AG08396 (cell line): ENCODE measurements at regions not wholly inside any gene's neighbourhood (a gene's known extent, or its start where the extent isn't known, plus 50 kb on each side); places are given as distances from the start of the nearest gene placed in this dataset.
"Not testable (repeated sequence)": the region's sequence is repeated elsewhere in the genome, so short reads cannot be mapped to it uniquely, and the experiment has no call there.

Experiments used
- DNase-seq: peaks from one replicate; pipeline ENCODE4 v3.0.0; 2012; ENCODE audit warnings: low spot score, mixed read lengths

GRCh38 chrX:14351611-14352303 lies 177.6 kb upstream of the GLRA2 start:
- DNase-seq: no peak

DNA sequence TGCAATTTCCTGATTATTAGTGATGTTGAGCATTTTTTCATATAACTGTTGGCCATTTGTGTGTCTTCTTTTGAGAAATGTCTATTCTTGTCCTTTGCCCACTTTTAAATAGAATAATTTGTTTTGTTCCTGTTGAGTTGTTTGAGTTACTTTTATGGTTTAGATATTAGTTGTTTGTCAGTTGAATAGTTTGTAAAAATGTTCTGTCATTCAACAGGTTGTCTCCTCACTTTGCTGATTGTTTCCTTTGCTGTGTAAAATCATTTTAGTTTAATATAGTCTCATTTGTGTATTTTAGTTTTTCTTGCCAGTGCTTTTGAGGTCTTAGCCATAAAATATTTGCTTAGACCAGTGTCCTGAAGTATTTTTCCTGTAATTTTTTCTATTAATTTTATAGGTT lies 181.8 kb upstream of the GLRA2 start:
- DNase-seq: no peak

DNA sequence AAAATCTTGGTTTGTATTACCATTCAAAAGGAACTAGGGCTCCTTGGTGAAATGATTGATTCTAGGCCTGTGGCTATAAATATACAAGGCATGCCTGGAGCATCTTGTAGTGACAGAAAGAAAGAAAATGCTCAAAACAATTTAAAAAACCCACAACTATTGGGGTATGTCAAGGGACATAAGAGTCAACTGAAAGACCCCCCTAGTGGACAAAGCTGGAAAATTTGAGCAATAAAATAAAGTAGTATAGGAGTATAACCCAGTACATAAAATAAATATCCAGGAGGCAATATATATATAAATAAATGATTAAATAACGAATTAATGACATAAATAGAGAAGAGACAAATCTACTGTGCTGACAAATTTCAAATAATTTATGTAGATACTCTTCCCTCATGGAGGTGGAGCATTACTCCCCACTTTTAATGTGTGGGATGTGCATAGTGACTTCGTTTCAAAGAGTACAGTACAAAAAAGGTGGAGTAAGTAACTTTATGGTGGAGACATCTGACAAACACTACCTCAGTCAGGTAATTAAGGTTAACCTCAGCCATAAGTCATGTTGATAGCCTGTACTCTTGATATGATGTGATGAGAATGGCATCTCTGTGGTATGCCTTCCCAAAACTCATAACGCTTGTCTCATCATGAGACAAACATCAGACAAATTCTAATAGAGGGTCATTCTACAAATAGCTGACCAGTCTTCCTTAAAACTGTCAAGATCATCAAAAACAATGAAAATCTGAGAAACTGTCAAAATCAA lies 185.0 kb upstream of the GLRA2 start:
- no peak for DNase-seq

- DNase-seq: no peak
These were observed 219.9 kb upstream of the GLRA2 start for GRCh38 chrX:14309431-14309830.

- DNase-seq: not testable (repeated sequence)
These were observed 220.4 kb upstream of the GLRA2 start for GRCh38 chrX:14308976-14309375.

GRCh38 chrX:14303891-14304290 lies 225.4 kb upstream of the GLRA2 start:
- no peak for DNase-seq

- not testable (repeated sequence) for DNase-seq
These were observed 226.8 kb upstream of the GLRA2 start for GRCh38 chrX:14302561-14302960.

- no peak for DNase-seq
These were observed 229.0 kb upstream of the GLRA2 start for GRCh38 chrX:14300376-14300775.

- no peak for DNase-seq
These were observed 233.9 kb upstream of the GLRA2 start for GRCh38 chrX:14295426-14295825.

DNA sequence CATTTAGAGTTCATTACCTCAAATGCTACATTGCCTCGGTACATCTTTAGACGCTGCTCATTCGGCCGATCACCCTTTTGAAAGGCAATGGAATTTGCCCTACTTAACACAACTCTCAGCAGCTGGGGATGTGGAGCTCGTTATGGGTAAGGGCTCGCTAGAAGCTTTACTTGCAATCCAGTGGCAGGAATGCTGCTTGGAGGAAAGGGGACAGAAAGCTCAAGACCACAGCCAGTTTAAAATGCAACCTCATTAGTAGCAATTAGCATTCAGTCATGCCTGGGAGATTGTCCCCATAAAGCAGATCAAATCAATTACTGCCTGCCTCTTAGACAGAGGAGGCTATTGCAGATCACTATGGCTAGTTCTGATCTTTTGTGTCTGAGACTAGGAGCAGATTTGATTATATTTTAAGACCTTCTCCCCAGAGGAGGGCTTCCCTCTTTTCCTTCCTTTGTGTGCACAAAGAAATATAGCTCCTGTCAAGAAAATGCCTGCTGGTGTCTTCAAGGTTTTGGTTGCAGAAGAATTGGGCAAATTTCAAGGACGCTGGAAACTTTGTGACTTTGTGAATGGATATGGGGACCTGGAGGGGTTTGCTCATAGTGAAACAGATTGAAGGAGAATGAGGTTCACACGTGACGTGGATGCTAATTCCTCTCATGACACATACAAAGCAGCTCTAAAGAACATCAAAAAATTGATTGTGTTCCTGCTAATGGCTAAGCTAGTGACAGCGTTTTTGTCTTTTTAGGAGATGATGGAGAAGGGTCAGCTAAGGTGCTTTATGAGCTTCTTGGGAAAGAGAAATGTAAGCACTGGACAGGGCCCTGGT lies 237.5 kb upstream of the GLRA2 start:
- DNase-seq: no peak

DNA sequence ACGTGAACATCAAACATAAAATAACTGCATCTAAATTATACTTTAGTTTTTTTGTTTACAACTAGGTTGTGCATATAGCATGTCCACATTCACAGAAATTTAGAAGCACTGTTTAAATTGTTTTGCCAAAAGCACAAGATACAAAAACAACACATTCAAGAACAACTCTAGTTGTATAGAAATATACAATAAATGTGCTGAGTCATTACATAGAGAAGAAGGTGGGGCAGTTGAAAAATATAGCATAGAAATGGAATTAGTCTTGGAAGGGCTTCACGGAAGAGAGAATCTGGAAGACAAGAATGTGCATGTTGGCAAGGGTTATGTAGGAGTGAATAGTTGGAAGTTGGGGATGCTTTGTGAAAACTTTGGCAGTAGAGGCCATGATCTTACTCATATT lies 239.0 kb upstream of the GLRA2 start:
- DNase-seq: no peak

DNA sequence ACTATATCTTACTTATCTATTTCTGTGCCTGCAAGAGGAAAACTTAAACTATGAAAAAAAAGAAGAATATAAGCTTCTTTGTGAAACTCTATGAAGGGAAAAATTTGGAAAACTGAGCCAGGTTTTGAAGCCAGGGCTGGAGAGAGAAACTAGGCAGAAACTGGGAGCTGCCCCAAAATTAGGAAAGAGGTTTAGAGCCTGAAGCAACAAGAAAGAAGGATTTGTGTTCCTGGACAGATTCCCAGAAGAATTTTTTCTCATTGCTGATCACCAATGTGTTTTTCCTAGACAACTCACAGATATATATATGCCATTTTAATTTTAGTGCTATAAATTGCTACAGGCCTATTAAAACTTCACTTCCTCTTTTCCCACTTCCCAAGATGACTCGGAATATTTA lies 245.0 kb upstream of the GEMIN8 start:
- DNase-seq: no peak

GRCh38 chrX:14267216-14267615 lies 237.5 kb upstream of the GEMIN8 start:
- no peak for DNase-seq

GRCh38 chrX:14266705-14267104 lies 237.0 kb upstream of the GEMIN8 start:
- no peak for DNase-seq

GRCh38 chrX:14243823-14244222 lies 214.1 kb upstream of the GEMIN8 start:
- DNase-seq: no peak

DNA sequence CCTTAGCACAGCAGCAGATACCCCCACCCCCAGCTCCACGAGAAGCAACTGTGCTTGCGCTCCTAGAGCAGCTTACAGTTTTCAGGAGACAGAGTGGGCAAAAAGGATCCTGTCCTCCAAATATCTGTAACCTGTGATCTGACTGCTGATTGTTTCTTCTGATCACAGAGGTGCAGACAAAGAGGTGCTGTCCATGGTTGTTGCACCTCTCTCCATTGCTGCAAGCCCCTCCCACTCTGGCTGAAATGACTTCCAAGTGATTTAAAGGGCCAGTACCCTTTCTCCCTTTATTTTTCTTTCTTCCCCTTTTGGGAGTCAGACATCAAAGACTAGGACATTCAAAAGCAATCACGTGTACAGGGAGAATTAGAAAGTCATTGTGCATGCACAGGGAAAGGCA lies 205.3 kb upstream of the GEMIN8 start:
- DNase-seq: no peak

DNA sequence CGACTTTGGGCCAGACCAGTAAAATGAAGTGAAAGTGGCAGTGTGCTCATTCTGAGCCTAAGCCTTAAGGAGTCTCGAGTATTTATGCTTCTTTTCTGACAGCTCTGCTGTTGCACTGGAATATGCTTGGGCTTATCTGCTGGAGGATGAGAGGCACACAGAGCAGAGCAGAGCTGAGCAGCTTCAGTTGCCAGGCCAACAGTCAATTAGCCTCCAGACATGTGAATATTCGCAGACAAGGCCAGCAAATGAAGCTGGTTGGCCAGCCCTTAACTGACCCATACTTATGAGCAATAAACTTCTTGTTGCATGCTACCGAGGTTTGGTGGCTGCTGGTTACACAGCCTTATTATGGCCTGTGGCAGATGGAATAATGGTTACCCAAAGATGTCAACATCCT lies 203.0 kb upstream of the GEMIN8 start:
- no peak for DNase-seq

DNA sequence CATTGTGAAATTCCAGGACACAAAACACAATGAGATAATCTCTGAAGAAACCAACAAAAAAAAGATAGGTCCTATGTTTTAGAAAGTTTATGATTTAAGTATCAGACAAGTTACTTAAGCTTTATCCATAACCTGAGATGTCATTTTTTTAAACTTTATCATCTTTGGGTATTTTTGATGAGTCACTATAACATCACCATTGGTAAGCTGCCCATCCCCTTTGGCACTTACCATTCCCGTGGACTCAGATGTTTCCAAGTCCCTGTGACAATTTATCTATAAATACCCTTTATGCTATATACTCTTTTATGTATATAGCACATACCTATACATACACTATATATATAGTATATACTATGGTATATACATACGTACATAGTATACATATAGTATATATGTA lies 198.9 kb upstream of the GEMIN8 start:
- DNase-seq: no peak

GRCh38 chrX:14220386-14220944 lies 190.8 kb upstream of the GEMIN8 start:
- no peak for DNase-seq

GRCh38 chrX:14209034-14209433 lies 179.3 kb upstream of the GEMIN8 start:
- no peak for DNase-seq

- DNase-seq: no peak
These were observed 165.0 kb upstream of the GEMIN8 start for GRCh38 chrX:14194711-14195110.

DNA sequence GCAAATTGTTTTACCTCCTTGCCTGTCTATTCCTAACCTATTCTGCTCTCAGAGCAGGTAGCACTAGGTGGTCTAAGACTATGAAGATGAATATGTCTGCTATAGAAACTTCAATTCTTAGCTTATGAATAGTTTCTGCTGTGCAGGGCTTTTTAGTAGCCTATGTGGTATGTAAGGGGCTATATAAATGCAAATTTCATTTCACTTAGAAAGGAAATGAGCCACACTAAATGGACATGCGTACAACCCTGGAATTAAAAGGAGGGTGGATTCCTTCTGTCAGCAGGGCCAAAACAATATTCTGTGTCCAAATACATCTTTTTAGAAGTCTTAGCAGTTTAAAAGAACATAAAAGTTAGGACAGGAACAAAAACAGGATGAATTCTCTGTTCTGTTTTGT lies 163.9 kb upstream of the GEMIN8 start:
- DNase-seq: no peak

DNA sequence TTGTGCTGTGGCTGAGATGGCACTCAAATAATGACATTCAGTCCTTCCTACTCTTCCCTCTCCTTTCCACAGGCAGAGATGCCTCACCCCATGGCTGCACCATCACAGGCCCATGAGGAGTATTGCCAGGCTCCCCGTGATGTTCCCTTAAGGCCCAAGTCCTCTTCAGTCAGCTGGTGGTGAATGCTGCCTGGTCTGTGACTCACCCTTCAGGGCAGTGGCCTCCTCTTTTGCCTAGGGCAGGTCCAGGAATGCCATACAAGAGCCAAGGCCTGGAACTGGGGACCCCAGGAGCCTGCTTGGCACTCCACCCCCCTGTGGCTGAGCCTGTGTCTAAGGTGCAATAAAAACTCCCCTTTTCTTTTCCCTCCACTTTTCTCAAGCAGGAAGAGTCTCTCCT lies 144.2 kb upstream of the GEMIN8 start:
- no peak for DNase-seq
